WI38 (cell line): ENCODE measurements at regions not wholly inside any gene's neighbourhood (a gene's known extent, or its start where the extent isn't known, plus 50 kb on each side); places are given as distances from the start of the nearest gene placed in this dataset.

Experiments
- H3K4me3 ChIP-seq: 2 replicates; pipeline ENCODE4 v1.5.1; 2011; ENCODE audit warnings: low read depth, mild to moderate bottlenecking, control low read depth, low read length
- CTCF ChIP-seq: IDR thresholded peaks from 2 replicates; pipeline ENCODE4 v1.5.1; 2012; ENCODE audit warnings: low read depth, mild to moderate bottlenecking, control low read depth, low read length

DNA sequence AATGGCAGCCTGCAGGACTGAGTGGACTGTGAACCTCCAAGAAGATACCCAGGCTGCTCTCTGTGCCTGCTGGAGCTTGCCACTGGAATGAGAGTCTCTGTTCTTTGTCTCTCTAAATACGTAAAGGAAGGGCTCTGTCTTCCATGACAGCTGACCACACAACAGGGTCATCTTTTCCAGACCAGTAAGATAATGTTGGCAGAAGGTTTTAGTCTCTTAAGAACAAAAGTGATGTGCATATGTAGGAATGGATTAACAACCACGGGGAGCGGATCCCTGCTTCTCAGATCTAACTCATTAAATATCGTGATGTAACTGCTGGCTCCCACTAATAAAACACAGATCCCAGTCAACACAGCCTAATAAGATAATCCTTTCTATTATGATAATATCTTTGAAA lies 67.5 kb downstream of the MAP10 start:
- no peak for TF ChIP-seq CTCF
- H3K4me3 ChIP-seq, result no peak overlapping the region

GRCh38 chr1:232873412-232873811 lies 68.2 kb downstream of the MAP10 start:
- no peak for TF ChIP-seq CTCF
- H3K4me3 ChIP-seq, result no peak overlapping the region

DNA sequence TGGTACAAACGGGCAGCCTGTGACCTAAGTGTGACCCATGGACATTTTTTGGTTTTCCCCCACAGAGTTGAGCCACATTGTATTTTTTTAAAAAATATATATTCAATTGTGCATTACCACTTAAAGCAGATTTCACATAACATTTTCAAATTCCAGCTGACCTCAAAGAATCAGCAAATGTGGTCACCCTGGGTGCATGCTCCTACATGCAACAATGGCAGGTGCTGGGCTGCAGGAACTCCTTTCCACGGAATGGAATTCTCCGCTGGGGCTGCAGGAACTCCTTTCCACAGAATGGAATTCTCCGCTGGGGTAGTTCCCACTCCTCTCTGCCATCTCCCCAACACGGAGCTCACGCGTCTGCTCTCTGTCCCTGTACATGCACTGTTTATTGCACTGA lies 68.7 kb downstream of the MAP10 start:
- no peak overlapping the region for H3K4me3 ChIP-seq
- TF ChIP-seq CTCF, result no peak

GRCh38 chr1:232875536-232875935 lies 70.3 kb downstream of the MAP10 start:
- no peak for TF ChIP-seq CTCF

DNA sequence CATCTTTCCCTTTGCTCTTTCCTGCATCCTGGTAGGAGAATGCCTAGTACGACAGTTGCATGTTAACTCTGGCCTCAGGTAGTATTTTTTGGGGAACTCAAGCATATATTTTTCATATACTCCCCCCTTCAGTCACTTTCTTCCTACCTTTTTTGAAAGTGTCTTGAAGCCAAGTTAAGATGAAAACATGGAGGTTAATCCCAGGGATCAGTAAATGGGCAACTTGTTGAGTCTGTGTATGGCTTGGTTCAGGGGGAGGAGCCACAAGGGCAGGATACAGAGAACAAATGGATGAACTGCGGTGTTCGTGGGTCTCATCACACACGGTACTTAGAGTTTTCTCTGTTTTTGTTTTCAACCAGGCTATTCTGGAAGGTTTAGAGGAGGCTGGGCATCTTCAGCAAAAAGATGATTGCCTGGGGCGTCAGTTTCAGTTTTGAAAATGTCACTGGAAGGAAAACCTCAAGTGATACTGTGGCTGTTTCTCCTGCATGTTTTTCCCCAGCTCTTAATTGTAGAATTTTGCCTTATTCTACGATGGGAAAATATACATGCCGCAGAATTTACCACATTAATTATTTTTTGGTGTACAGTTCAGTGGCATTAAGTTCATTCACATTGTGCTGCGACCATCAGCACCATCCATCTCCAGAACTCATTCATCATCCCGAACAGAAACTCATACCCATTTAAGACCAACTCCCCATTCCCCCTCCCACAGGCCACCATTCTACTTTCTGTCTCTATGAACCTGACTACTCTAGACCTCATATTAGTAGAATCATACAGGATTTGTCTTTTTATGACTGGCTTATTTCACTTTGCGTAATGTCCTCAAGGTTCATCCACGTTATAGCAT lies 71.5 kb downstream of the MAP10 start:
- TF ChIP-seq CTCF, result no peak
- H3K4me3 ChIP-seq, result no peak overlapping the region

More at GRCh38 chr1:232875536-232875935, 70.3 kb downstream of the MAP10 start:
- H3K4me3 ChIP-seq, result no peak overlapping the region

GRCh38 chr1:232877365-232878028 lies 72.3 kb downstream of the MAP10 start:
- no peak overlapping the region for H3K4me3 ChIP-seq
- TF ChIP-seq CTCF, result no peak

DNA sequence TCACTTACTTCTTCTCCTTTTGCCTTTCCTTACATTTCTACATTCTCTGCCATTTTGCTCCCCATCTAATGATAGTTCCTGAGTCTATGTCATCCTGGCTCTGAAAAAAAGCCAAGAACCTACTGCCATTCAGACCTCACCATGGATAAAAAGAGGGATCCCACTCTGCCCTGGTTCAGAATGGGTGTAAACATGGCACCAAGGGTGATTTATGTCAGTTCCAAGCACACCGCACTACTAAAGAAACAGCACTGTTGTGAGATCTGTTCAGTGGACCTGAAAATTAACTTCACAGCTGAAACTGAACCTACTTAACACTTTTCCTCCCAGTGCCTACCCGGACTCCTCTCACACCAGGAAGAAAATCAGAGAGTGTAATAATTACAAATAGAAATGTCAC lies 72.3 kb upstream of the NTPCR start:
- no peak for TF ChIP-seq CTCF
- H3K4me3 ChIP-seq, result no peak overlapping the region
